HG02588 (cell line): ENCODE measurements at regions not wholly inside any gene's neighbourhood (a gene's known extent, or its start where the extent isn't known, plus 50 kb on each side); places are given as distances from the start of the nearest gene placed in this dataset.

ENCODE experiments used
- ATAC-seq: cut with Tn5 transposase; IDR thresholded peaks from one replicate; pipeline ENCODE4 v1.9.1; 2021; ENCODE audit warnings: mild to moderate bottlenecking, moderate library complexity; ENCODE audit not compliant: unreplicated experiment

GRCh38 chr1:173128742-173129141 is 78.0 kb upstream of the TNFSF18 start:
- no peak for ATAC-seq

GRCh38 chr1:173127369-173128307 is 76.9 kb upstream of the TNFSF18 start:
- no peak for ATAC-seq

- ATAC-seq: no peak
These were observed 75.7 kb upstream of the TNFSF18 start for GRCh38 chr1:173126421-173126820.

- peak; percentile 75 for ATAC-seq
These were observed 72.5 kb upstream of the TNFSF18 start for GRCh38 chr1:173122958-173123852.

- no peak for ATAC-seq
These were observed 71.7 kb upstream of the TNFSF18 start for GRCh38 chr1:173122344-173122935.

- ATAC-seq: no peak
These were observed 67.7 kb upstream of the TNFSF18 start for GRCh38 chr1:173118404-173118803.

- no peak for ATAC-seq
These were observed 67.0 kb upstream of the TNFSF18 start for GRCh38 chr1:173117761-173118160.

- no peak for ATAC-seq
These were observed 66.4 kb upstream of the TNFSF18 start for GRCh38 chr1:173117108-173117633.

- no peak for ATAC-seq
These were observed 63.6 kb upstream of the TNFSF18 start for GRCh38 chr1:173114346-173114745.

- no peak for ATAC-seq
These were observed 62.4 kb upstream of the TNFSF18 start for GRCh38 chr1:173113015-173113741.

- ATAC-seq: peak; percentile 93
These were observed 61.4 kb upstream of the TNFSF18 start for GRCh38 chr1:173112129-173112528.

GRCh38 chr1:173107696-173108095 is 57.0 kb upstream of the TNFSF18 start:
- no peak for ATAC-seq

- no peak for ATAC-seq
These were observed 52.3 kb upstream of the TNFSF18 start for GRCh38 chr1:173103006-173103405.

GRCh38 chr1:173101589-173101988 is 50.8 kb upstream of the TNFSF18 start:
- no peak for ATAC-seq

GRCh38 chr1:173100476-173101107 is 49.9 kb upstream of the TNFSF18 start:
- ATAC-seq: no peak
